ENCODE measurements at regions not wholly inside any gene's neighbourhood (a gene's known extent, or its start where the extent isn't known, plus 50 kb on each side); places are given as distances from the start of the nearest gene placed in this dataset.
"Not testable (repeated sequence)": the region's sequence is repeated elsewhere in the genome, so short reads cannot be mapped to it uniquely, and the experiment has no call there.

- no peak for ATAC-seq
- Histone ChIP-seq H3K4me3 (no peak overlapping the region), H3K27ac (no peak overlapping the region), H3K9me3 (no peaks in the 10 kb centered on the region), H3K27me3 (ENCODE audit: low read depth) (no peaks in the 10 kb centered on the region), H3K4me1 (no peaks in the 10 kb centered on the region), H3K36me3 (no peaks in the 10 kb centered on the region)
- intact Hi-C loops (cut with DNase I), result no loop called here
- DNase-seq, result no peak
- no peak for TF ChIP-seq CTCF (IDR thresholded peaks at IDR 0.05)
Measured at GRCh38 chr12:67096533-67097318, 172.4 kb upstream of the CAND1 start.

GRCh38 chr12:67099858-67100257 is 169.3 kb upstream of the CAND1 start:
- DNase-seq (no peak), ATAC-seq (no peak)
- no peaks in the 10 kb centered on the region for H3K27me3 ChIP-seq (ENCODE audit: low read depth)
- intact Hi-C loops (cut with DNase I), result no loop called here
- H3K4me3 ChIP-seq, result no peak overlapping the region
- H3K27ac ChIP-seq, result no peak overlapping the region
- TF ChIP-seq CTCF (IDR thresholded peaks at IDR 0.05), result no peak
- H3K9me3 ChIP-seq, result no peaks in the 10 kb centered on the region
- H3K36me3 ChIP-seq, result no peaks in the 10 kb centered on the region
- no peaks in the 10 kb centered on the region for H3K4me1 ChIP-seq

GRCh38 chr12:67103521-67103920 is 165.6 kb upstream of the CAND1 start:
- H3K9me3 ChIP-seq, result no peaks in the 10 kb centered on the region
- H3K4me1 ChIP-seq, result no peaks in the 10 kb centered on the region
- no peak overlapping the region for H3K27ac ChIP-seq
- no peaks in the 10 kb centered on the region for H3K36me3 ChIP-seq
- no peak for TF ChIP-seq CTCF (IDR thresholded peaks at IDR 0.05)
- H3K4me3 ChIP-seq, result no peak overlapping the region
- no peaks in the 10 kb centered on the region for H3K27me3 ChIP-seq (ENCODE audit: low read depth)
- ATAC-seq, result no peak
- no peak for DNase-seq
- intact Hi-C loops (cut with DNase I), result no loop called here

GRCh38 chr12:67107235-67107634 is 161.9 kb upstream of the CAND1 start:
- H3K27me3 ChIP-seq (ENCODE audit: low read depth), result no peaks in the 10 kb centered on the region
- H3K9me3 ChIP-seq, result no peaks in the 10 kb centered on the region
- intact Hi-C loops (cut with DNase I), result no loop called here
- no peaks in the 10 kb centered on the region for H3K36me3 ChIP-seq
- H3K4me3 ChIP-seq, result no peak overlapping the region
- no peak for DNase-seq
- no peaks in the 10 kb centered on the region for H3K4me1 ChIP-seq
- ATAC-seq, result no peak
- no peak for TF ChIP-seq CTCF (IDR thresholded peaks at IDR 0.05)
- no peak overlapping the region for H3K27ac ChIP-seq

GRCh38 chr12:67107751-67108269 is 161.3 kb upstream of the CAND1 start:
- H3K4me3 ChIP-seq, result no peak overlapping the region
- H3K27ac ChIP-seq, result no peak overlapping the region
- TF ChIP-seq CTCF (IDR thresholded peaks at IDR 0.05), result no peak
- intact Hi-C loops (cut with DNase I), result no loop called here
- no peaks in the 10 kb centered on the region for H3K36me3 ChIP-seq
- H3K4me1 ChIP-seq, result no peaks in the 10 kb centered on the region
- H3K9me3 ChIP-seq, result no peaks in the 10 kb centered on the region
- H3K27me3 ChIP-seq (ENCODE audit: low read depth), result no peaks in the 10 kb centered on the region
- DNase-seq (no peak), ATAC-seq (no peak)

GRCh38 chr12:67110345-67110744 is 158.8 kb upstream of the CAND1 start:
- H3K9me3 ChIP-seq; DNase-seq; H3K27me3 ChIP-seq (ENCODE audit: low read depth); H3K27ac ChIP-seq; H3K36me3 ChIP-seq; intact Hi-C loops (cut with DNase I); ATAC-seq; H3K4me3 ChIP-seq; H3K4me1 ChIP-seq: not testable (repeated sequence)
